Inflammatory macrophage treated with lipopolysaccharide for 1 hour (primary cell): ENCODE measurements at regions not wholly inside any gene's neighbourhood (a gene's known extent, or its start where the extent isn't known, plus 50 kb on each side); places are given as distances from the start of the nearest gene placed in this dataset.
"Not testable (repeated sequence)": the region's sequence is repeated elsewhere in the genome, so short reads cannot be mapped to it uniquely, and the experiment has no call there.

Source experiments
- DNase-seq, 2 donors: peaks; one replicate each; pipeline ENCODE4 v3.0.0-alpha.2; 2020 to 2022

- peak; percentile 70 to 74 for DNase-seq
Measured at GRCh38 chrX:45807572-45808425, 607.1 kb upstream of the DIPK2B start.

GRCh38 chrX:45806410-45807121 is 605.9 kb upstream of the DIPK2B start:
- DNase-seq: peak; percentile 64 to 70

DNA sequence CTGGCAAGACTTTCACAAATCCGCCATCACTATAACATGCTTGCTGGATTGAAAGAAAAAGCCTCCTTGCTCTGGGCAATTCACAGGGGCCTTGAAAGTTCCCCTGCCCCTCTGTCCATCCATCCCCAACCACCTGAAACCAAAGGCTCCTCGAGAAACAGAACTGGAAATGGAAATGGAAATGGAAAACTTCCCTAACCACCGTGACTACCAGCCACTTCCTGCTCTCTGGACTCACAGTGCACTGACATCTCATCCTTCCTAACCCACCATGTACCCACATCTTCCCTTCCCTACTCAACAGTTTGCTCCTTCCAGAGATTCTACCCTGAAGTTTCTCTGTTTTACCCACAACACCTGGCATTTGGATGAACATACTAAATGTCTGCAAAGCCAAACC is 603.6 kb upstream of the DIPK2B start:
- peak in 1 of 2 donors; percentile 20 for DNase-seq

DNA sequence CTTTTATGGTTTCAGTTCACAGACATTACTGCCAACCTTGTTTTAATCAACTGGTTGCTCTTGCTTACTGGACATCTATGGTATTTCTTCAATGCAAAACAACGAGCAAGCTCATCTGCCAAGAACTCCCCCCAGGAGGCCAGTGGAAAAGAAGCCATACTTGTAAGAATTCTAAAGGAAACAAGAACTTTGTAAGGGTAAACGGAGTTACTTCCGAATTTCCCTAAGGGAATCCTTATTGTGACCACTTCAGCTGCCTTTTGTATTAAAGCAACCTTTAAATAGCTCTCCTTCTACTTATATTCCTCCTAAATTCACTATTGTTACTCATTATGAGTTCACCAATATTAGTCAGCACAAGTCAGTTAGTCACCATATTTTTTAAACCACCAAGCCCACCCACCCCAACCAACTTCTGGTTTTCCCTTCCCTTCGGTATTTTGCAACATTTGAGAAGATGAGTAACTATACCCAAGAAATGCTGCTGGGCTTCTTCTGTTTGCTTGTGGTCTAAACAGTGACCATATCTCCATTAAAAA is 602.8 kb upstream of the DIPK2B start:
- DNase-seq: peak; percentile 79 to 91

DNA sequence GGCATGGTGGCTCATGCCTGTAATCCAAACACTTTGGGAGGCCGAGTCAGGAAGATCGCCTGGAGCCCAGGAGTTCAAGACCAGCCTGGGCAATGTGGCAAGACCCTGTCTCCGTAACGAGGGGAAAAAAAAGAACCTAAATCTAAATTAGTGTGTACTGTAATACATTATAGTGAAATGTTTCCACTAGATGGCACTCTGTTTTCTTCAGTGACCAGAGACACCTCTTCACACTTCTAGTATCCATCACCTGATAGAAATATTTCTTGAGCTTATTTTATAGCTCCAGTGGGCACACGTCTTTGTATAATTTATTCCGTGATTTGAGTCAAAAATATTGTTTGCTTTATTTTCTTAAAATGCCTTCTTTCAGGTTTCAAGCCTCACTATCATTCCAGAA is 600.9 kb upstream of the DIPK2B start:
- peak in 1 of 2 donors; percentile 58 for DNase-seq

GRCh38 chrX:45800746-45801453 is 600.2 kb upstream of the DIPK2B start:
- not testable (repeated sequence) for DNase-seq

- no peak for DNase-seq
Measured at GRCh38 chrX:45799576-45799975, 598.9 kb upstream of the DIPK2B start.

GRCh38 chrX:45795546-45795945 is 594.9 kb upstream of the DIPK2B start:
- DNase-seq: no peak

DNA sequence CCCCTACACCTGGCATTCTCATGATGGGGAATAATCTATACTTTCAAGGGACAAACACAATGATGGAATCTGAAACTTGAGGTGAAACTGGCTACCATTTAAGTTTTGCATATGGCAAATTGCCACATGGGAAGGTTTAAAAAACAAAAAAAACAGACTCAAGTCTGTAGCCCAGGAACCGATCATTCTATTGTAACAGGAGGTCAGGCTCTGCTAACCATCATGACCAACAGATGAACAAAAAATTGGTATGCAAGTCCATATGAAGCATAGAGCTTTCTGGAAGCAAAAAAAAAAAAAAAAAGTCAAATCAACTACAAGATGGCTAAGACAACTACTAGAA is 594.3 kb upstream of the DIPK2B start:
- no peak for DNase-seq

GRCh38 chrX:45794323-45794994 is 593.8 kb upstream of the DIPK2B start:
- no peak for DNase-seq

DNA sequence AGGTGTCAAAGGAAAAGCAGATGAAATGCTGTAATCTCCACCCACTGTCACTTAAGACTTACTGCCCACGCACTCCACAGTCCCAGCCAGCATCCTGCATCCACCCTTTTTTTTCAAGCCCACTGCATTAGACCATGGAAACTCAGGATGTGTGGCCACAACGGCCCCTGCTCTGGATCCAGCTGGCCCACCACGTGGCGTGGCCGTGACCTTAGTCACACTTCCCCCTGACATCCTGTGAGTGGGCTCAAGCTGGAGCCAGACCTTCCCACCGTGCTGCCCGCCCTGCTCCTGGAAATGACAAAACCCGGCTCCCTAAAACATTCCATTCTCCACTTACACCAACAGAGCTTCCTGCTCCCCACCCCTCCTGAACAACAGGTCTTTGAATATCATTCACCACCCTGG is 588.3 kb upstream of the DIPK2B start:
- DNase-seq: peak in 1 of 2 donors; percentile 44

DNA sequence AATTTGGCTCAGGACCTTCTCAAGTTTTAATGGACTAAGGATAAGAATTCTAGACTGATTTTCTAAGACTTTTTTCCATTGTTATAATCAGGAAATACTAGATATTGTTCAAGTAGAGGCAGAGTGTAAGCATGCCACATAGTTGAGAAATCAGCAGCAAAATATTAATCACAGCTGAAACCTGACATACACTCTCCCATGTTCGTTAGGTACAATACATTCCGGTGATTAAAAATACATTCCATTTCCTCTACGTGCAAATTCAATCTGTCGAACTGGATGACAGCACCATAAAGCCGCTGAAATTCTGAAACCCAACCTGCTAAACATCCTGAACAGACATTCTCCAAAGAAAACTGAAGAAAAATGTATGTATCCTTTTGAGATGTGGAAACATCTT is 587.6 kb upstream of the DIPK2B start:
- no peak for DNase-seq

DNA sequence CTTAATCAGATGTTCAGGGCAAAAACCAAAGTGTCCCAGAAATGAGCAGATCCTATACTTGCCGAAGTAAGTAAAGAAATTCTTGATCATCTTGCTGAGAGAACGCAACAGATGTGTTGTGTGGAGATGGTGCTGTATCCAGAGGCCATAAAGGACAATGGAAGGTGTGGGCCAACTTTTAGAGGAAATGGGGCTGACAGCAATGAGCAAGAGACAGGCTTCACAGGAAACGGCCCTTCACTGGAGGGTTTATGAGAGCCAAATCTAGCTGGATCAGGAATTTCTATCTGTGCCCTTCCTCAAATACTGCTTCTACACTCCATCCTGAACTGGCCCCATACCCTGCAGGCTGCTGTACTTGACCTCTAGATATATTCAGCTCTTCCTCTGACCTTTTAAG is 583.9 kb upstream of the DIPK2B start:
- DNase-seq: no peak

DNA sequence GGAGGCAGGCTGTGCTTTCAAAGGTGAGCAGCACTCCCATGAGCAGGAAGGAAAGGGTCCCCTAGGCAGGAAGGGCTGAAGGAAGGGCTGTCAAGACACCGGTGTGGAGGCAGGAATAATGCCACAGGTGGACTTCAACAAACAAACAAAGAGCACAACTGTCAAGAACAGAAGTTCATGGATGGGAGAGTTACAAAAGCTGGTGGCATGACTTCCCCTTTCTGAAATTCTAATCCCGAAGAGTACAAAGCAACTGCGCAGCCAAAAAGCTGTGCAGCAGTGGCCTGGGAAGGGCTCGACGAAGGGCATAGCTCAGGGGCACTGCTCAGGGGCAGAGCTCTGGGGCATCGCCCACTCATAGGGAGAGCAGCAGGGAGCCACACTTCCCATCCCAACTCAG is 582.3 kb upstream of the DIPK2B start:
- no peak for DNase-seq

DNA sequence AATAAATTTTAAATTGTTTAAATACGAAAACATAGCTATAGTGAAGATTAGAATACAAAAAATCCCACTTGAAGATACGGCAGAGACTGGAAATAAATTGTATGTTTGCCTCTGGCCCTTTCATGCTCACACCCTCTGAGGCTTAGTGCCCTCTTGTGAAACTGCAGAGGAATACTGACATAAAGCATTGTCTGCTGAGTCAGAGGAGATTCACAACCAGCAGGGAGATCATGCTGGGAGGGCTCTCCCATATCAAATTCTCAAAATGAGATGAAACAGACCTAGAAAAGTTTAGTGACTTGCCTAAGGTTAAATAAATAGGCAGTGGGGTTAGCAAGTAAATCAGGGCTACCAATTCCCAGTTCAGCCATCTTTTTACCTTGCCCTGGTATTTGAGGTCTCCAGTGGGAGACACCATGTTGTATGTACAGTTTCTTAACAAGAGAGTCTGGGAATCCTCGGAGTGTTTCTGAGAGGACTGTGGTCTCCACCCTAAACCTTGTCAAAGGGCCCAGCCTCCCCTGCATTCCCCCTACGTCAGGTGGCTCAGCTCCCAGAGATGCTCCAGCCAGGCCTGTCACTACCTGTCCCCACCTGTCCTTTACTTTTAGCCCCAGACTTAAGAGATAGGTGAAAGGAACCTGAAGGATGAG is 581.4 kb upstream of the DIPK2B start:
- peak; percentile 43 to 52 for DNase-seq

DNA sequence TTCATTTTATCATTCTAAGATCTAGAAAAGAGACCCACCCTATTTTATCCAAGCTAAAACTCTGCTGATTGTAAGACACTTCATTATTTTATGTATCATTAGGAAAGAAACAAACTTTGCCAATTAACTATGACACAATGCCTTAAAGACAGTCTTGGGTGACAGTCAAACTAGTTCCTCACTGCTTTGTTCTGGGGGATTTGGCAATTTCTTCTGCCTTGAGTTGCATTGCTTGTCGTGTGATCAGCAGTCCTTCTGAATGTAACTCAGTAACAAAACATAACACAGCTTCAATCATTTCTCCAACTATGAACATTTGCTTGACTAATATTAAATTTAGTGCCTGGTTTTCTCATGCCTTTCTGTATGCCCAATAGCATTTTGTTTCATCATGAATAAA is 577.9 kb upstream of the DIPK2B start:
- DNase-seq: peak; percentile 63 to 81

DNA sequence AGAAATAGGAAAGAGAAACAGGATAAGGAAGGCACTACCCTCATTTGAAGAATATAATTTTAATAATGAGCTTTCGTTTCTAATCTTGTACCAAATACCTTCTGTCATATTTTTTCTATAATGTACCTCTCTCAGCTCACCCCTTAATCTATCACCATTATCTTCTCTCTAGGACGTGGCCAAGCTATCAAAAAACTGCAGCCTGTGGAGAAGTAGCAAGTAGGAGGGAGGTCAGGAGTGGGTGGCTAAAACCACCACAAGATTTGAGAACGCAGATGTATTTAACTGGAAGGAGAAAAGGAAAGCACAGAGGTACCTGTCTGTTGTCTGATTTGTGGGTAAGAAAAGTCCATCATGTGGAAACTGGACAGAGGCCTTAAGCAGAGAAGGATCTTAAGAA is 576.7 kb upstream of the DIPK2B start:
- no peak for DNase-seq

- DNase-seq: no peak
Measured at GRCh38 chrX:45775468-45775867, 574.8 kb upstream of the DIPK2B start.

DNA sequence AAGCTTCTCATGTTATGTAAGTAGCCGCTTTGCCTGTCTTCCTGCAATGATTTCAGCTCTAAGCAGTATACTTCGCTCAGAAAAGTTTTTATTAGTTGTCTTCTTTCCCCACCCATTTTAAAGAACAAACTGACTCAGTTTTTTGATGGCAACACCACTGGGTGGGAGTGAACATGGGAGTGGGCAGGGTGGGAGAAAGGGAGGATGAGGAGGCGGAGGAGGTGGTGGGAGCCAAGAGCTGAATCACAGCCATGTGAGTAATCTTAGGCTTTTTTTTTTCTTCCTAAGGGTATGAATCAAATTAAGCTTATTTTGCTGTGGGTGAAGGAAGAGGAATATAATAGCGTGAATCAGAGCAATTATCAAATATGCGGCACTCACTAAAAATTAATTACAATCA is 574.3 kb upstream of the DIPK2B start:
- DNase-seq: peak; percentile 64 to 75

DNA sequence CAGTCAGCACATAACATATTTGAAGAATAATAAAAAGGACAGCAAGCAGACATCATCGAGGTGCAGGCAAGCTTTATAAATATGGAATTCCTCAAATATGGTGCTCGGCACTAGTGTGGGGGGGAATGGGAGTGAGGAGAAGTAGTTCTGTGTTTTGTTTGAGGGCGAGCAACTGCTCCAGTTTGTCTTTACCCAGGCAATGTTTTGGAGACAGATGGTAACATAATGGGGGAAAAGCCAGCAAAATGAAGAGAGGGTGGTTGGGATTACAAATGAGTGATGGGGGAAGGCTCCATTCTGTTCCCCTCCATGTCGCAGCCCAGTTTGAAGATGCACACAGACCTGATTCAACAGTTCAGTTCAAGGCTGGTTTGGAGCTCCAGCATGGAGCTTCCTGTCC is 572.9 kb upstream of the DIPK2B start:
- DNase-seq: no peak

DNA sequence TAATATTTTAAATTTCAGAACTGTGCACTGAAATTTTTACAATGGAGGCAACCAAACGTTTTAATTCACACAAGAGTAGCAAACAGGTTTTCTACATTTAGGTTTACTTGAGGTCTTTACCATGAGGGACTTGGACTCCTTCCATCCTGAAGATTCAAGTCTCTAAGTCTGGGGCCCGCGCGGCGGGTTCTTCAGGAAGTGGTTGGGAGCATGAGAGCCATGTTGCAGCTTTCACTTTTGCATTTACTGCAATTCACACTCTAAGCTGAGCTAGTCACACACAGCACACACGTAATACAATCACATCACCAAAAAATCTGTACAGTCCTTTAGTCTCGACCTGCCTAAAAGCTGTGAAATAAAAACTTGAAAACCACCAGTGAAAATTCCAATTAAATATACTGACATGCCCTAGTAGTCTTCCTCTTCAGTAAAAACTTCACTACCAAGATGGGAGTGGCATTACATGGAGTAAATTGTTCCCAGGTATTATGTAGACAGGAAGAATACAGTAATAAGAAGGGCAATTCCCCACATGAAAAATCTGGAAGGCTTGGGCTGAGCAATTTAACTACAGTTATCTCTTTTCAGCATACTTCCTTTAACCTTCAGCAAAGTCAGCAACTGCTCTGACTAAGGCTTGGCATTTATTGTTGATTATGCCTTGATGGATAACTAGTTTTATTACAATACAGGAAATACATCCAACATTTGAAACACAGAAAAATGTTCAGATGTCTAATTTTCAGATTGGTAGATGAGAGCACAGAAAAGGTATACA is 571.1 kb upstream of the DIPK2B start:
- peak in 1 of 2 donors; percentile 66 for DNase-seq
